NT2/D1 (cell line): ENCODE measurements at regions not wholly inside any gene's neighbourhood (a gene's known extent, or its start where the extent isn't known, plus 50 kb on each side); places are given as distances from the start of the nearest gene placed in this dataset.

ENCODE experiments used
- SUZ12 ChIP-seq: IDR thresholded peaks from 2 replicates; pipeline ENCODE4 v1.6.1; 2011; ENCODE audit not compliant: insufficient read length, insufficient read depth; ENCODE audit errors: extremely low read depth
- YY1 ChIP-seq: IDR thresholded peaks from 2 replicates; pipeline ENCODE4 v1.6.1; 2011; ENCODE audit not compliant: insufficient read length, insufficient read depth
- ZNF274 ChIP-seq: IDR thresholded peaks from 2 replicates; pipeline ENCODE4 v1.6.1; 2011; ENCODE audit warnings: mild to moderate bottlenecking, low read depth, low read length

GRCh38 chr1:101147381-101147780, 89.4 kb upstream of the S1PR1 start:
- no peak for TF ChIP-seq ZNF274
- no peak for TF ChIP-seq YY1
- TF ChIP-seq SUZ12: no peak
